BE2C (cell line): ENCODE measurements at regions not wholly inside any gene's neighbourhood (a gene's known extent, or its start where the extent isn't known, plus 50 kb on each side); places are given as distances from the start of the nearest gene placed in this dataset.
"Not testable (repeated sequence)": the region's sequence is repeated elsewhere in the genome, so short reads cannot be mapped to it uniquely, and the experiment has no call there.

ENCODE experiments used
- DNase-seq: peaks from one replicate; pipeline ENCODE4 v3.0.0-alpha.2; 2020
- H3K27me3 ChIP-seq: fragments of 250-450 bp; sonication (Bioruptor Pico); 2 replicates; pipeline ENCODE4 v1.5.1; 2020; ENCODE audit warnings: mild to moderate bottlenecking
- H3K36me3 ChIP-seq: fragments of 250-450 bp; sonication (Bioruptor Pico); 2 replicates; pipeline ENCODE4 v1.5.1; 2020; ENCODE audit warnings: mild to moderate bottlenecking
- H3K4me1 ChIP-seq: fragments of 250-450 bp; sonication (Bioruptor Pico); 2 replicates; pipeline ENCODE4 v1.5.1; 2020
- H3K4me3 ChIP-seq: 2 replicates; pipeline ENCODE4 v1.5.1; 2011; ENCODE audit warnings: low read depth, low read length
- H3K9me3 ChIP-seq: fragments of 250-450 bp; sonication (Bioruptor Pico); 2 replicates; pipeline ENCODE4 v1.5.1; 2020
- CTCF ChIP-seq: IDR thresholded peaks from 2 replicates; pipeline ENCODE4 v1.5.1; 2012; ENCODE audit warnings: mild to moderate bottlenecking, low read depth, low read length

- Histone ChIP-seq H3K9me3 (no peaks in the 10 kb centered on the region), H3K36me3 (no peaks in the 10 kb centered on the region), H3K4me3 (no peak overlapping the region), H3K4me1 (no peaks in the 10 kb centered on the region), H3K27me3 (peaks cover 37% of the 10 kb centered on the region)
- TF ChIP-seq CTCF, result no peak
- no peak for DNase-seq
Observed at GRCh38 chr7:149627911-149628310, 130.3 kb upstream of the ZNF746 start.

GRCh38 chr7:149626972-149627371 is 129.4 kb upstream of the ZNF746 start:
- Histone ChIP-seq H3K27me3 (peaks cover 28% of the 10 kb centered on the region), H3K36me3 (no peaks in the 10 kb centered on the region), H3K9me3 (no peaks in the 10 kb centered on the region), H3K4me1 (no peaks in the 10 kb centered on the region), H3K4me3 (no peak overlapping the region)
- no peak for TF ChIP-seq CTCF
- no peak for DNase-seq

- no peak for DNase-seq
- Histone ChIP-seq H3K4me3 (no peak overlapping the region), H3K36me3 (peaks cover under 1% of the 10 kb centered on the region), H3K27me3 (peaks cover 20% of the 10 kb centered on the region), H3K9me3 (no peaks in the 10 kb centered on the region), H3K4me1 (no peaks in the 10 kb centered on the region)
- TF ChIP-seq CTCF, result no peak
Observed at GRCh38 chr7:149625947-149626392, 128.4 kb upstream of the ZNF746 start.

- peak; percentile 58 for DNase-seq
- H3K4me3 ChIP-seq, result peak overlapping the region; percentile 95
- no peaks in the 10 kb centered on the region for H3K9me3 ChIP-seq
- H3K27me3 ChIP-seq, result peaks cover 15% of the 10 kb centered on the region
- peaks cover 6% of the 10 kb centered on the region for H3K36me3 ChIP-seq
- TF ChIP-seq CTCF, result peak; percentile 63
- no peaks in the 10 kb centered on the region for H3K4me1 ChIP-seq
Observed at GRCh38 chr7:149625340-149625946, 127.8 kb upstream of the ZNF746 start.

- H3K36me3 ChIP-seq, result peaks cover 11% of the 10 kb centered on the region
- no peaks in the 10 kb centered on the region for H3K9me3 ChIP-seq
- peak; percentile 65 for TF ChIP-seq CTCF
- DNase-seq, result peak; percentile 96
- H3K27me3 ChIP-seq, result peaks cover 7% of the 10 kb centered on the region
- peak overlapping the region; percentile 95 for H3K4me3 ChIP-seq
- no peaks in the 10 kb centered on the region for H3K4me1 ChIP-seq
Observed at GRCh38 chr7:149624419-149625339, 127.1 kb upstream of the ZNF746 start.

- TF ChIP-seq CTCF, result no peak
- H3K9me3 ChIP-seq, result no peaks in the 10 kb centered on the region
- peaks cover 4% of the 10 kb centered on the region; the same call in 1 of the 2 replicates for H3K27me3 ChIP-seq
- peak; percentile 27 for DNase-seq
- H3K36me3 ChIP-seq, result peaks cover 17% of the 10 kb centered on the region
- H3K4me1 ChIP-seq, result no peaks in the 10 kb centered on the region
- H3K4me3 ChIP-seq, result peak overlapping the region; percentile 95
Observed at GRCh38 chr7:149624006-149624405, 126.4 kb upstream of the ZNF746 start.

GRCh38 chr7:149623262-149623997 is 125.8 kb upstream of the ZNF746 start:
- not testable (repeated sequence) for H3K4me1 ChIP-seq, H3K9me3 ChIP-seq, H3K27me3 ChIP-seq
- peak overlapping the region; percentile 95 for H3K4me3 ChIP-seq
- peak; percentile 61 for DNase-seq
- peaks cover 22% of the 10 kb centered on the region for H3K36me3 ChIP-seq
